Liver (tissue), 8 donors: ENCODE measurements at regions not wholly inside any gene's neighbourhood (a gene's known extent, or its start where the extent isn't known, plus 50 kb on each side); places are given as distances from the start of the nearest gene placed in this dataset.

Experiments used
- DNase-seq: peaks from one replicate; pipeline ENCODE4 v3.0.0-alpha.2; 2017; ENCODE audit warnings: low spot score
- H3K27ac ChIP-seq, 2 donors: one replicate each; pipeline ENCODE4 v1.7.0; 2013; ENCODE audit warnings: inconsistent platforms in 2 of 2, low read length in 2 of 2, control low read depth in 1 of 2, low read depth in 1 of 2, mild to moderate bottlenecking in 1 of 2
- H3K27me3 ChIP-seq, 4 donors: one replicate each; pipeline versions ENCODE4 v1.6.1 to v1.7.0; 2013; ENCODE audit warnings: low read length in 3 of 4, inconsistent platforms in 1 of 4, mild to moderate bottlenecking in 1 of 4, moderate library complexity in 1 of 4; ENCODE audit not compliant: control insufficient read depth in 4 of 4, insufficient read depth in 4 of 4
- H3K36me3 ChIP-seq, 4 donors: one replicate each; pipeline versions ENCODE4 v1.6.1 to v1.7.0; 2013; ENCODE audit warnings: low read length in 3 of 4, mild to moderate bottlenecking in 3 of 4, low read depth in 1 of 4, moderate library complexity in 1 of 4; ENCODE audit not compliant: control insufficient read depth in 4 of 4, insufficient read depth in 3 of 4
- H3K4me1 ChIP-seq, 4 donors: one replicate each; pipeline versions ENCODE4 v1.6.1 to v1.7.0; 2013; ENCODE audit warnings: low read length in 3 of 4, mild to moderate bottlenecking in 3 of 4, moderate library complexity in 1 of 4; ENCODE audit not compliant: control insufficient read depth in 4 of 4, insufficient read depth in 4 of 4
- H3K4me3 ChIP-seq, 3 donors: one replicate each; pipeline versions ENCODE4 v1.6.1 to v1.7.0; 2013; ENCODE audit warnings: low read length in 3 of 3, control low read depth in 1 of 3, low read depth in 1 of 3, mild to moderate bottlenecking in 1 of 3
- H3K9ac ChIP-seq, 2 donors: one replicate each; pipeline ENCODE4 v1.7.0; 2013; ENCODE audit warnings: low read length in 2 of 2, mild to moderate bottlenecking in 2 of 2, moderate library complexity in 2 of 2, control low read depth in 1 of 2, low read depth in 1 of 2
- H3K9me3 ChIP-seq, 4 donors: one replicate each; pipeline versions ENCODE4 v1.6.1 to v1.7.0; 2013; ENCODE audit warnings: low read length in 3 of 4; ENCODE audit not compliant: control insufficient read depth in 4 of 4
- EGR1 ChIP-seq, 2 donors: IDR thresholded peaks; 2 replicates each; pipeline ENCODE4 v1.6.1; 2016 to 2018; ENCODE audit warnings: antibody characterized with exemption in 2 of 2, low read depth in 2 of 2
- FOXA1 ChIP-seq: IDR thresholded peaks from 2 replicates; pipeline ENCODE4 v1.6.1; 2016; ENCODE audit warnings: antibody characterized with exemption
- FOXA2 ChIP-seq: IDR thresholded peaks from 2 replicates; pipeline ENCODE4 v1.6.1; 2016; ENCODE audit warnings: antibody characterized with exemption
- GABPA ChIP-seq, 2 donors: IDR thresholded peaks in 1 of 2; conservative IDR thresholded peaks in 1 of 2; 2 replicates each; pipeline ENCODE4 v1.6.1; 2016; ENCODE audit warnings: antibody characterized with exemption in 2 of 2, mild to moderate bottlenecking in 1 of 2, moderate library complexity in 1 of 2
- HNF4A ChIP-seq, 2 donors: conservative IDR thresholded peaks; 2 replicates each; pipeline ENCODE4 v1.6.1; 2016; ENCODE audit warnings: antibody characterized with exemption in 2 of 2, mild to moderate bottlenecking in 2 of 2
- HNF4G ChIP-seq: IDR thresholded peaks from 2 replicates; pipeline ENCODE4 v1.6.1; 2016; ENCODE audit warnings: antibody characterized with exemption
- JUND ChIP-seq, 2 donors: IDR thresholded peaks; 2 replicates each; pipeline ENCODE4 v1.6.1; 2016; ENCODE audit warnings: antibody characterized with exemption in 2 of 2
- NR2F2 ChIP-seq: IDR thresholded peaks from 2 replicates; pipeline ENCODE4 v1.6.1; 2016; ENCODE audit warnings: antibody characterized with exemption
- RAD21 ChIP-seq, 2 donors: IDR thresholded peaks; 2 replicates each; pipeline ENCODE4 v1.6.1; 2016; ENCODE audit warnings: antibody characterized with exemption in 2 of 2, mild to moderate bottlenecking in 2 of 2
- TAF1 ChIP-seq: conservative IDR thresholded peaks from 2 replicates; pipeline ENCODE4 v1.6.1; 2016; ENCODE audit warnings: antibody characterized with exemption, mild to moderate bottlenecking
- YY1 ChIP-seq: IDR thresholded peaks from 2 replicates; pipeline ENCODE4 v1.6.1; 2016; ENCODE audit warnings: antibody characterized with exemption, mild to moderate bottlenecking
- WGBS: extraction: QIAGEN DNeasy Blood & Tissue Kit; methylation state at CpG from one replicate; pipeline ENCODE4 v1.1.7; 2013; 5-methylcytosine and 5-hydroxymethylcytosine counted together
- TF ChIP-seq, protein P1 (sequence below): IDR thresholded peaks from 2 replicates; pipeline ENCODE4 v1.6.1; 2016; ENCODE audit warnings: antibody characterized with exemption, mild to moderate bottlenecking
- TF ChIP-seq, protein P2 (sequence below): IDR thresholded peaks from 2 replicates; pipeline ENCODE4 v1.6.1; 2016; ENCODE audit warnings: antibody characterized with exemption
- TF ChIP-seq, protein P3 (sequence below): fragments of 150-350 bp; IDR thresholded peaks from 2 replicates; pipeline ENCODE4 v1.5.1; 2017; ENCODE audit warnings: improper control_type of control experiment, low read depth, low read length; ENCODE audit not compliant: missing input control
- TF ChIP-seq, protein P4 (sequence below): IDR thresholded peaks from 2 replicates; pipeline ENCODE4 v1.6.1; 2016; ENCODE audit warnings: antibody characterized with exemption
- donor health status: healthy.
- donor health status: healthy.
- donor health status: healthy.
- donor health status: healthy.
- donor health status: healthy.

DNA sequence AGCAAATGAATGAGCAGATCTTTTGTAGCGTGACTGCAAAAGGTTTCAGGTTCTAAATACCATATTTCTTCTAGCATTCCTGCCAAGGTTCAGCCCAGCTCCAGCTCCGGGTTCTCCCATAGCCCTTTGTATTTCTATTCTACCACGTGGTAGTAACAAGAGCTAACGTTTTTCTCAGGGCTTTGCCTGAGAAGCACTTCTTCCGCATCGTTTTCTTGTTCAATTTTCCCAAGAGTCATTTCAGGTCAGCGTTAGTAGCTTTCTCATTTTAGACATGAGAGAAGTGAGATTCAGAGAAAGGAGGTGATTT lies 120.1 kb upstream of the MYCN start (continued):
- TF ChIP-seq, protein P1, sequence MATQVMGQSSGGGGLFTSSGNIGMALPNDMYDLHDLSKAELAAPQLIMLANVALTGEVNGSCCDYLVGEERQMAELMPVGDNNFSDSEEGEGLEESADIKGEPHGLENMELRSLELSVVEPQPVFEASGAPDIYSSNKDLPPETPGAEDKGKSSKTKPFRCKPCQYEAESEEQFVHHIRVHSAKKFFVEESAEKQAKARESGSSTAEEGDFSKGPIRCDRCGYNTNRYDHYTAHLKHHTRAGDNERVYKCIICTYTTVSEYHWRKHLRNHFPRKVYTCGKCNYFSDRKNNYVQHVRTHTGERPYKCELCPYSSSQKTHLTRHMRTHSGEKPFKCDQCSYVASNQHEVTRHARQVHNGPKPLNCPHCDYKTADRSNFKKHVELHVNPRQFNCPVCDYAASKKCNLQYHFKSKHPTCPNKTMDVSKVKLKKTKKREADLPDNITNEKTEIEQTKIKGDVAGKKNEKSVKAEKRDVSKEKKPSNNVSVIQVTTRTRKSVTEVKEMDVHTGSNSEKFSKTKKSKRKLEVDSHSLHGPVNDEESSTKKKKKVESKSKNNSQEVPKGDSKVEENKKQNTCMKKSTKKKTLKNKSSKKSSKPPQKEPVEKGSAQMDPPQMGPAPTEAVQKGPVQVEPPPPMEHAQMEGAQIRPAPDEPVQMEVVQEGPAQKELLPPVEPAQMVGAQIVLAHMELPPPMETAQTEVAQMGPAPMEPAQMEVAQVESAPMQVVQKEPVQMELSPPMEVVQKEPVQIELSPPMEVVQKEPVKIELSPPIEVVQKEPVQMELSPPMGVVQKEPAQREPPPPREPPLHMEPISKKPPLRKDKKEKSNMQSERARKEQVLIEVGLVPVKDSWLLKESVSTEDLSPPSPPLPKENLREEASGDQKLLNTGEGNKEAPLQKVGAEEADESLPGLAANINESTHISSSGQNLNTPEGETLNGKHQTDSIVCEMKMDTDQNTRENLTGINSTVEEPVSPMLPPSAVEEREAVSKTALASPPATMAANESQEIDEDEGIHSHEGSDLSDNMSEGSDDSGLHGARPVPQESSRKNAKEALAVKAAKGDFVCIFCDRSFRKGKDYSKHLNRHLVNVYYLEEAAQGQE, result no peak
- TF ChIP-seq TAF1, result no peak
- TF ChIP-seq FOXA1, result no peak
- no peak for TF ChIP-seq JUND (IDR thresholded peaks at IDR 0.05)

DNA sequence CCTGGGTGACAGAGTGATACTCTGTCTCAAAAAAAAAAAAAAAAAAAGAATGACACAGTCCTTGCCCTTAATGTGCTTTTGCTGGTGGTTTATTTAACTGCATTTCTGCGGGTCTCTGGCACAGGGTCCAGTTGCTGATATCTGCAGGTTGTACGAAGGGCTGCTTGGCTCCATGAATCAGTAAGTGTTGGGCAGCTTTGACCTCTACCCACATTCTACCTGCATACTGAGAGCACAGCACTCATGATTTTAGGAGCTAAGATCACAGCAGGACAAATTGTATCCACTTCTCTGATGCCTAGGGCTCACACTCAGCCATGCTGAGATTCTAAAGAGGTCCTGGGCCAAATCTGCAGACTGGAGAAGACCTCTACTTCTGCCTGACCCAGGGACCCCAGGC lies 119.4 kb upstream of the MYCN start:
- 94% methylated on average over 2 of the region's 2 CpGs for WGBS
- Histone ChIP-seq H3K36me3 (no peaks in the 10 kb centered on the region), H3K27me3 (no peaks in the 10 kb centered on the region), H3K4me1 (no peaks in the 10 kb centered on the region), H3K27ac (no peak overlapping the region), H3K9ac (no peak overlapping the region), H3K9me3 (no peaks in the 10 kb centered on the region), H3K4me3 (no peak overlapping the region)
- TF ChIP-seq, protein P2, sequence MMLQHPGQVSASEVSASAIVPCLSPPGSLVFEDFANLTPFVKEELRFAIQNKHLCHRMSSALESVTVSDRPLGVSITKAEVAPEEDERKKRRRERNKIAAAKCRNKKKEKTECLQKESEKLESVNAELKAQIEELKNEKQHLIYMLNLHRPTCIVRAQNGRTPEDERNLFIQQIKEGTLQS, result no peak
- TF ChIP-seq TAF1 (no peak), RAD21 (IDR thresholded peaks at IDR 0.05) (no peak), HNF4A (conservative IDR thresholded peaks at IDR 0.05) (no peak), FOXA2 (no peak), JUND (IDR thresholded peaks at IDR 0.05) (no peak), NR2F2 (no peak), GABPA (IDR thresholded peaks at IDR 0.05 in 1 of 2, conservative IDR thresholded peaks at IDR 0.05 in 1 of 2) (no peak), HNF4G (no peak), YY1 (no peak), EGR1 (IDR thresholded peaks at IDR 0.05; ENCODE audit: low read depth in 2 of 2) (no peak)
- TF ChIP-seq, protein P3, sequence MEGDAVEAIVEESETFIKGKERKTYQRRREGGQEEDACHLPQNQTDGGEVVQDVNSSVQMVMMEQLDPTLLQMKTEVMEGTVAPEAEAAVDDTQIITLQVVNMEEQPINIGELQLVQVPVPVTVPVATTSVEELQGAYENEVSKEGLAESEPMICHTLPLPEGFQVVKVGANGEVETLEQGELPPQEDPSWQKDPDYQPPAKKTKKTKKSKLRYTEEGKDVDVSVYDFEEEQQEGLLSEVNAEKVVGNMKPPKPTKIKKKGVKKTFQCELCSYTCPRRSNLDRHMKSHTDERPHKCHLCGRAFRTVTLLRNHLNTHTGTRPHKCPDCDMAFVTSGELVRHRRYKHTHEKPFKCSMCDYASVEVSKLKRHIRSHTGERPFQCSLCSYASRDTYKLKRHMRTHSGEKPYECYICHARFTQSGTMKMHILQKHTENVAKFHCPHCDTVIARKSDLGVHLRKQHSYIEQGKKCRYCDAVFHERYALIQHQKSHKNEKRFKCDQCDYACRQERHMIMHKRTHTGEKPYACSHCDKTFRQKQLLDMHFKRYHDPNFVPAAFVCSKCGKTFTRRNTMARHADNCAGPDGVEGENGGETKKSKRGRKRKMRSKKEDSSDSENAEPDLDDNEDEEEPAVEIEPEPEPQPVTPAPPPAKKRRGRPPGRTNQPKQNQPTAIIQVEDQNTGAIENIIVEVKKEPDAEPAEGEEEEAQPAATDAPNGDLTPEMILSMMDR, result no peak
- TF ChIP-seq, protein P1, result no peak
- TF ChIP-seq, protein P4, sequence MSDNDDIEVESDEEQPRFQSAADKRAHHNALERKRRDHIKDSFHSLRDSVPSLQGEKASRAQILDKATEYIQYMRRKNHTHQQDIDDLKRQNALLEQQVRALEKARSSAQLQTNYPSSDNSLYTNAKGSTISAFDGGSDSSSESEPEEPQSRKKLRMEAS, result no peak
- DNase-seq, result no peak
